GM12891 (cell line): ENCODE measurements at regions not wholly inside any gene's neighbourhood (a gene's known extent, or its start where the extent isn't known, plus 50 kb on each side); places are given as distances from the start of the nearest gene placed in this dataset.

Experiments used
- DNase-seq: peaks from one replicate; pipeline ENCODE4 v3.0.0; 2011; ENCODE audit warnings: low spot score; ENCODE audit not compliant: insufficient read length
- FAIRE-seq: peaks from 2 replicates; lab custom pipeline; 2011; peaks lifted over from hg19 to GRCh38; lab: Jason Lieb, UNC
- PAX5 ChIP-seq: IDR thresholded peaks from 2 replicates; pipeline ENCODE4 v1.6.1; 2011; ENCODE audit warnings: low read length, moderate library complexity, mild to moderate bottlenecking; ENCODE audit not compliant: insufficient read depth, severe bottlenecking
- POLR2A ChIP-seq: IDR thresholded peaks from 2 replicates; pipeline ENCODE4 v1.6.1; 2011; ENCODE audit warnings: low read depth, low read length, control low read depth
- POLR2AphosphoS5 ChIP-seq: IDR thresholded peaks from 2 replicates; pipeline ENCODE4 v1.6.1; 2011; ENCODE audit warnings: low read depth, low read length, control low read depth
- POU2F2 ChIP-seq: IDR thresholded peaks from 2 replicates; pipeline ENCODE4 v1.6.1; 2011; ENCODE audit warnings: low read depth, mild to moderate bottlenecking, control low read depth, low read length, moderate library complexity
- SPI1 ChIP-seq: IDR thresholded peaks from 2 replicates; pipeline ENCODE4 v1.6.1; 2011; ENCODE audit warnings: low read depth, low read length, control low read depth
- TAF1 ChIP-seq: IDR thresholded peaks from 2 replicates; pipeline ENCODE4 v1.6.1; 2011; ENCODE audit warnings: low read depth, low read length, control low read depth

- TF ChIP-seq POLR2A = no peak
- no peak for TF ChIP-seq POU2F2
- no peak for TF ChIP-seq SPI1
- TF ChIP-seq PAX5 = no peak
- TF ChIP-seq TAF1 = no peak
- TF ChIP-seq POLR2AphosphoS5 = no peak
- DNase-seq = no peak
- no peak for FAIRE-seq
Measured at GRCh38 chr3:187992609-187993008, 161.3 kb upstream of the LPP start.

- FAIRE-seq (no peak), DNase-seq (no peak)
- TF ChIP-seq POU2F2 (no peak), POLR2AphosphoS5 (no peak), TAF1 (no peak), POLR2A (no peak), PAX5 (no peak), SPI1 (no peak)
Measured at GRCh38 chr3:187994221-187995042, 159.5 kb upstream of the LPP start.

- TF ChIP-seq POLR2AphosphoS5 = no peak
- TF ChIP-seq TAF1 = no peak
- no peak for TF ChIP-seq PAX5
- no peak for TF ChIP-seq POLR2A
- TF ChIP-seq POU2F2 = no peak
- TF ChIP-seq SPI1 = no peak
- FAIRE-seq (no peak), DNase-seq (no peak)
Measured at GRCh38 chr3:187995043-187995400, 158.9 kb upstream of the LPP start.

- TF ChIP-seq POLR2AphosphoS5 (no peak), SPI1 (no peak), TAF1 (no peak), PAX5 (no peak)
- no peak for DNase-seq
- no peak for FAIRE-seq
Measured at GRCh38 chr3:187995667-187996066, 158.3 kb upstream of the LPP start.

GRCh38 chr3:187996609-187997008, 157.3 kb upstream of the LPP start:
- TF ChIP-seq SPI1 = no peak
- TF ChIP-seq POU2F2 = no peak
- no peak for TF ChIP-seq PAX5
- TF ChIP-seq POLR2AphosphoS5 = no peak
- TF ChIP-seq TAF1 = no peak
- no peak for TF ChIP-seq POLR2A
- DNase-seq (no peak), FAIRE-seq (no peak)

- no peak for TF ChIP-seq TAF1
- TF ChIP-seq POU2F2 = no peak
- no peak for TF ChIP-seq POLR2A
- no peak for TF ChIP-seq POLR2AphosphoS5
- no peak for TF ChIP-seq SPI1
- no peak for TF ChIP-seq PAX5
- no peak for DNase-seq
- FAIRE-seq = no peak
Measured at GRCh38 chr3:187997490-187997889, 156.5 kb upstream of the LPP start.

- no peak for DNase-seq
- TF ChIP-seq POLR2A = no peak
- TF ChIP-seq POLR2AphosphoS5 = no peak
- FAIRE-seq = no peak
Measured at GRCh38 chr3:187997946-187998561, 155.9 kb upstream of the LPP start.

- DNase-seq = no peak
- FAIRE-seq = no peak
- TF ChIP-seq PAX5 = no peak
- no peak for TF ChIP-seq TAF1
- TF ChIP-seq POLR2A = no peak
- TF ChIP-seq POLR2AphosphoS5 = no peak
- no peak for TF ChIP-seq POU2F2
- no peak for TF ChIP-seq SPI1
Measured at GRCh38 chr3:187998611-187999010, 155.3 kb upstream of the LPP start.

GRCh38 chr3:187999821-188000220, 154.1 kb upstream of the LPP start:
- TF ChIP-seq POU2F2 = no peak
- TF ChIP-seq POLR2AphosphoS5 = no peak
- TF ChIP-seq SPI1 = no peak
- no peak for TF ChIP-seq TAF1
- no peak for TF ChIP-seq PAX5
- TF ChIP-seq POLR2A = no peak
- FAIRE-seq (no peak), DNase-seq (no peak)

- DNase-seq = no peak
- TF ChIP-seq PAX5 (no peak), POLR2AphosphoS5 (no peak), POU2F2 (no peak)
Measured at GRCh38 chr3:188000361-188000861, 153.5 kb upstream of the LPP start.

More at GRCh38 chr3:188000361-188000861, 153.5 kb upstream of the LPP start:
- no peak for FAIRE-seq
